ENCODE measurements at regions not wholly inside any gene's neighbourhood (a gene's known extent, or its start where the extent isn't known, plus 50 kb on each side); places are given as distances from the start of the nearest gene placed in this dataset.

GRCh38 chr5:103867857-103868598 is 305.4 kb upstream of the NUDT12 start:
- TF ChIP-seq POLR2AphosphoS5 (IDR thresholded peaks at IDR 0.05; ENCODE audit: low read depth, low read length) (no peak), REST (IDR thresholded peaks at IDR 0.05; ENCODE audit: insufficient read depth in 1 of 2, low read depth in 2 of 2, low read length in 2 of 2) (no peak), SIN3A (IDR thresholded peaks at IDR 0.05; ENCODE audit: borderline replicate concordance, insufficient read depth, low read length) (no peak), TAF1 (IDR thresholded peaks at IDR 0.05; ENCODE audit: borderline replicate concordance, insufficient read depth, low read length) (no peak)

Measured in PFSK-1 (cell line).